ENCODE measurements at regions not wholly inside any gene's neighbourhood (a gene's known extent, or its start where the extent isn't known, plus 50 kb on each side); places are given as distances from the start of the nearest gene placed in this dataset.

- Histone ChIP-seq H3K4me1 (ENCODE audit: control insufficient read depth in 2 of 2, insufficient read depth in 2 of 2, low read length in 2 of 2) (peaks cover 0 to 5% of the 10 kb centered on the region in 2 donors), H3K27ac (ENCODE audit: low read depth, low read length) (no peak overlapping the region), H3K27me3 (ENCODE audit: control insufficient read depth in 2 of 2, insufficient read depth in 2 of 2, low read length in 2 of 2) (no peaks in the 10 kb centered on the region), H3K4me3 (ENCODE audit: low read length) (no peak overlapping the region), H3K36me3 (ENCODE audit: control insufficient read depth in 2 of 3, insufficient read depth in 3 of 3, low read length in 3 of 3) (no peaks in the 10 kb centered on the region), H3K9me3 (ENCODE audit: control insufficient read depth in 2 of 3, low read length in 3 of 3) (no peaks in the 10 kb centered on the region)
- H3K27ac Mint-ChIP-seq = no peak overlapping the region
- DNase-seq (no peak), ATAC-seq (no peak)
- H3K9me3 Mint-ChIP-seq = no peaks in the 10 kb centered on the region
- ChIA-PET CTCF (interaction anchor here (0.6 kb wide), 1 partner anchor 59 kb away, joined by 3 read pairs; no protein-coding TSS in a partner anchor), POLR2A (no interaction called here)
- intact Hi-C loops (cut with micrococcal nuclease) = loop anchor here in 1 of 2 donors (10.0 kb wide), 1 partner anchor 92 kb away; no protein-coding TSS in a partner anchor
- H3K36me3 Mint-ChIP-seq = no peaks in the 10 kb centered on the region
- H3K27me3 Mint-ChIP-seq = peaks cover 0 to 8% (median 6%) of the 10 kb centered on the region in 5 donors
- peaks cover 0 to 8% (median 0%) of the 10 kb centered on the region in 7 donors for H3K4me1 Mint-ChIP-seq
- H3K4me3 Mint-ChIP-seq = no peak overlapping the region
Observed at GRCh38 chr6:87926687-87927086, 121.0 kb upstream of the SPACA1 start.

DNA sequence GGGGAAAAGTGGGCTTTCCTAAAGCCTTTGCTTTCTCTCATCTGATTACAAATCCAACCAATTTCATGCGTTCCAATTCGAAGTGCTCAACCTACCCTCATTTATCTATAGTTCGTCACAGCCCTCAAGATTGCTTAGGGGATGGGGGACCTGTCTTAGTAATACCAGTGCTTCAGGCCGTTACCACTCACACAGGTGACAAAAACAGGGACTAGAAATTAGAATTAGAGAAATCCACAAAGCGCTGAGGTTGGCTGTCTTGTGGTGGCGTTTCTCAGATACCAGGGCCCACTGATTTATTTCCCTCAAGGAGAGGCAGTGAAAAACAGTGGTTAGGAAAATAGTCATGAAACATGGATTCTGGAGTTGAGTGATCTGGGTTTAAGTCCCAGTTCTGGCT, 121.6 kb upstream of the SPACA1 start:
- Mint-ChIP-seq H3K4me3 (no peak overlapping the region), H3K9me3 (no peaks in the 10 kb centered on the region), H3K4me1 (peaks cover 0 to 8% (median 0%) of the 10 kb centered on the region in 7 donors), H3K36me3 (no peaks in the 10 kb centered on the region), H3K27ac (no peak overlapping the region), H3K27me3 (peaks cover 0 to 6% (median 4%) of the 10 kb centered on the region in 5 donors)
- CTCF ChIA-PET = no interaction called here
- intact Hi-C loops (cut with micrococcal nuclease) = loop anchor here in 1 of 2 donors (10.0 kb wide), 1 partner anchor 91 kb away; no protein-coding TSS in a partner anchor
- Histone ChIP-seq H3K27me3 (ENCODE audit: control insufficient read depth in 2 of 2, insufficient read depth in 2 of 2, low read length in 2 of 2) (no peaks in the 10 kb centered on the region), H3K4me1 (ENCODE audit: control insufficient read depth in 2 of 2, insufficient read depth in 2 of 2, low read length in 2 of 2) (peaks cover 0 to 5% of the 10 kb centered on the region in 2 donors), H3K4me3 (ENCODE audit: low read length) (no peak overlapping the region), H3K9me3 (ENCODE audit: control insufficient read depth in 2 of 3, low read length in 3 of 3) (no peaks in the 10 kb centered on the region), H3K36me3 (ENCODE audit: control insufficient read depth in 2 of 3, insufficient read depth in 3 of 3, low read length in 3 of 3) (no peaks in the 10 kb centered on the region), H3K27ac (ENCODE audit: low read depth, low read length) (no peak overlapping the region)
- DNase-seq (no peak), ATAC-seq (no peak)
- POLR2A ChIA-PET = interaction anchor here (0.5 kb wide), 1 partner anchor 309 kb away, joined by 3 read pairs; no protein-coding TSS in a partner anchor

- POLR2A ChIA-PET = interaction anchor here (0.5 kb wide), 1 partner anchor 308 kb away, joined by 3 read pairs; no protein-coding TSS in a partner anchor
- Histone ChIP-seq H3K4me3 (ENCODE audit: low read length) (no peak overlapping the region), H3K9me3 (ENCODE audit: control insufficient read depth in 2 of 3, low read length in 3 of 3) (no peaks in the 10 kb centered on the region), H3K27me3 (ENCODE audit: control insufficient read depth in 2 of 2, insufficient read depth in 2 of 2, low read length in 2 of 2) (no peaks in the 10 kb centered on the region), H3K36me3 (ENCODE audit: control insufficient read depth in 2 of 3, insufficient read depth in 3 of 3, low read length in 3 of 3) (no peaks in the 10 kb centered on the region), H3K4me1 (ENCODE audit: control insufficient read depth in 2 of 2, insufficient read depth in 2 of 2, low read length in 2 of 2) (peaks cover 0 to 5% of the 10 kb centered on the region in 2 donors), H3K27ac (ENCODE audit: low read depth, low read length) (no peak overlapping the region)
- Mint-ChIP-seq H3K4me1 (peaks cover 0 to 11% (median 0%) of the 10 kb centered on the region in 7 donors), H3K27ac (no peak overlapping the region), H3K36me3 (no peaks in the 10 kb centered on the region), H3K9me3 (peaks cover 0 to 3% (median 0%) of the 10 kb centered on the region in 11 donors), H3K4me3 (no peak overlapping the region), H3K27me3 (peaks cover 0 to 11% (median 10%) of the 10 kb centered on the region in 5 donors)
- CTCF ChIA-PET = no interaction called here
- intact Hi-C loops (cut with micrococcal nuclease) = loop anchor here in 1 of 2 donors (10.0 kb wide), 1 partner anchor 91 kb away; no protein-coding TSS in a partner anchor
- ATAC-seq = peak; percentile 62
- no peak for DNase-seq
Observed at GRCh38 chr6:87925373-87926060, 122.1 kb upstream of the SPACA1 start.

GRCh38 chr6:87923389-87924050, 124.1 kb upstream of the SPACA1 start:
- peaks cover 0 to 5% of the 10 kb centered on the region in 2 donors for H3K4me1 ChIP-seq (ENCODE audit: control insufficient read depth in 2 of 2, insufficient read depth in 2 of 2, low read length in 2 of 2)
- intact Hi-C loops (cut with micrococcal nuclease) = loop anchor here in 1 of 2 donors (10.0 kb wide), 1 partner anchor 89 kb away; no protein-coding TSS in a partner anchor
- no peaks in the 10 kb centered on the region for H3K9me3 ChIP-seq (ENCODE audit: control insufficient read depth in 2 of 3, low read length in 3 of 3)
- ChIA-PET POLR2A (no interaction called here), CTCF (no interaction called here)
- H3K27me3 Mint-ChIP-seq = peaks cover 0 to 13% (median 11%) of the 10 kb centered on the region in 5 donors
- peaks cover 0 to 8% (median 0%) of the 10 kb centered on the region in 7 donors for H3K4me1 Mint-ChIP-seq
- DNase-seq = no peak
- no peaks in the 10 kb centered on the region for H3K36me3 Mint-ChIP-seq
- H3K9me3 Mint-ChIP-seq = peaks cover 0 to 3% (median 0%) of the 10 kb centered on the region in 11 donors
- no peak overlapping the region for H3K4me3 ChIP-seq (ENCODE audit: low read length)
- H3K27ac ChIP-seq (ENCODE audit: low read depth, low read length) = no peak overlapping the region
- H3K27me3 ChIP-seq (ENCODE audit: control insufficient read depth in 2 of 2, insufficient read depth in 2 of 2, low read length in 2 of 2) = no peaks in the 10 kb centered on the region
- no peak overlapping the region for H3K27ac Mint-ChIP-seq
- no peak for ATAC-seq
- no peaks in the 10 kb centered on the region for H3K36me3 ChIP-seq (ENCODE audit: control insufficient read depth in 2 of 3, insufficient read depth in 3 of 3, low read length in 3 of 3)
- no peak overlapping the region for H3K4me3 Mint-ChIP-seq

DNA sequence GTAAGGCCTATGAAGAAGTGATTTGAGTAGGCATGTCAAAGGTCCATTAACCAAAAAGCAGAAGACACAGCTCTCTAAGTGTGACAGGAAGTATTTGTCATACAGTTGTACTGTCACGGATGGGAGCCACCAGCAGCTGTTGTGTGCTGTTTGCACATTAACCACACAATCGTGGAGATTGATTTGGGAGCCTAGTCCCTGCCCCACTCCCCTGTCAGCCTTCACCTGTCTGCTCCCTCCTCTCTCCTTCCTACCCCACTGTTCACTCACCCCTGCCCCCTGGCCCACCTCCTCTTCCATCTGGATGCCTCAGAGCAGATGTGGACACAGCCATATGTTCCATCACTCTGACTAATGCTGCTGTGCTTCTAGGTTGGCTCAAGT, 124.7 kb upstream of the SPACA1 start:
- Mint-ChIP-seq H3K9me3 (peaks cover 0 to 3% (median 0%) of the 10 kb centered on the region in 11 donors), H3K4me1 (peaks cover 0 to 8% (median 0%) of the 10 kb centered on the region in 7 donors), H3K36me3 (no peaks in the 10 kb centered on the region), H3K4me3 (no peak overlapping the region), H3K27ac (no peak overlapping the region), H3K27me3 (peaks cover 0 to 13% (median 11%) of the 10 kb centered on the region in 5 donors)
- no peak overlapping the region for H3K27ac ChIP-seq (ENCODE audit: low read depth, low read length)
- no peaks in the 10 kb centered on the region for H3K27me3 ChIP-seq (ENCODE audit: control insufficient read depth in 2 of 2, insufficient read depth in 2 of 2, low read length in 2 of 2)
- CTCF ChIA-PET = no interaction called here
- no peaks in the 10 kb centered on the region for H3K9me3 ChIP-seq (ENCODE audit: control insufficient read depth in 2 of 3, low read length in 3 of 3)
- POLR2A ChIA-PET = no interaction called here
- DNase-seq (no peak), ATAC-seq (peak; percentile 78)
- intact Hi-C loops (cut with micrococcal nuclease) = loop anchor here in 1 of 2 donors (10.0 kb wide), 1 partner anchor 88 kb away; no protein-coding TSS in a partner anchor
- H3K4me1 ChIP-seq (ENCODE audit: control insufficient read depth in 2 of 2, insufficient read depth in 2 of 2, low read length in 2 of 2) = peaks cover 0 to 5% of the 10 kb centered on the region in 2 donors
- no peaks in the 10 kb centered on the region for H3K36me3 ChIP-seq (ENCODE audit: control insufficient read depth in 2 of 3, insufficient read depth in 3 of 3, low read length in 3 of 3)
- no peak overlapping the region for H3K4me3 ChIP-seq (ENCODE audit: low read length)

- ChIA-PET CTCF (no interaction called here), POLR2A (no interaction called here)
- no peaks in the 10 kb centered on the region for H3K36me3 ChIP-seq (ENCODE audit: control insufficient read depth in 2 of 3, insufficient read depth in 3 of 3, low read length in 3 of 3)
- no peaks in the 10 kb centered on the region for H3K36me3 Mint-ChIP-seq
- H3K27me3 ChIP-seq (ENCODE audit: control insufficient read depth in 2 of 2, insufficient read depth in 2 of 2, low read length in 2 of 2) = no peaks in the 10 kb centered on the region
- peaks cover 0 to 5% of the 10 kb centered on the region in 2 donors for H3K4me1 ChIP-seq (ENCODE audit: control insufficient read depth in 2 of 2, insufficient read depth in 2 of 2, low read length in 2 of 2)
- peaks cover 0 to 3% (median 0%) of the 10 kb centered on the region in 11 donors for H3K9me3 Mint-ChIP-seq
- no peak overlapping the region for H3K4me3 Mint-ChIP-seq
- H3K4me1 Mint-ChIP-seq = peaks cover 0 to 8% (median 0%) of the 10 kb centered on the region in 7 donors
- H3K9me3 ChIP-seq (ENCODE audit: control insufficient read depth in 2 of 3, low read length in 3 of 3) = no peaks in the 10 kb centered on the region
- H3K27ac Mint-ChIP-seq = peak overlapping the region in 1 of 9 donors; percentile 63
- intact Hi-C loops (cut with micrococcal nuclease) = loop anchor here in 1 of 2 donors (10.0 kb wide), 1 partner anchor 88 kb away; no protein-coding TSS in a partner anchor
- DNase-seq (no peak), ATAC-seq (no peak)
- no peak overlapping the region for H3K4me3 ChIP-seq (ENCODE audit: low read length)
- H3K27ac ChIP-seq (ENCODE audit: low read depth, low read length) = no peak overlapping the region
- peaks cover 0 to 17% (median 11%) of the 10 kb centered on the region in 5 donors for H3K27me3 Mint-ChIP-seq
Observed at GRCh38 chr6:87922196-87922946, 125.3 kb upstream of the SPACA1 start.
